Mesendoderm (in vitro differentiated cells): ENCODE measurements at regions not wholly inside any gene's neighbourhood (a gene's known extent, or its start where the extent isn't known, plus 50 kb on each side); places are given as distances from the start of the nearest gene placed in this dataset.

Experiments used
- DNase-seq: peaks from one replicate; pipeline ENCODE4 v3.0.0; 2013
- H2AK5ac ChIP-seq: 2 replicates; pipeline ENCODE4 v1.6.1; 2013; ENCODE audit warnings: low read length, inconsistent platforms
- H2BK120ac ChIP-seq: 2 replicates; pipeline ENCODE4 v1.6.1; 2013; ENCODE audit warnings: low read depth, mild to moderate bottlenecking, low read length, moderate library complexity, mixed read lengths
- H2BK15ac ChIP-seq: replicated peaks from 2 replicates; pipeline ENCODE4 v1.6.1; 2013; ENCODE audit warnings: low read depth, mild to moderate bottlenecking, moderate library complexity
- H2BK5ac ChIP-seq: 2 replicates; pipeline ENCODE4 v1.6.1; 2013; ENCODE audit warnings: low read length, inconsistent platforms
- H3K18ac ChIP-seq: 2 replicates; pipeline ENCODE4 v1.6.1; 2013; ENCODE audit warnings: mild to moderate bottlenecking, low read length, mixed read lengths
- H3K23ac ChIP-seq: one replicate; pipeline ENCODE4 v1.6.1; 2013; ENCODE audit warnings: low read length
- H3K27ac ChIP-seq: 2 replicates; pipeline ENCODE4 v1.5.1; 2013; ENCODE audit warnings: low read depth, mild to moderate bottlenecking, inconsistent platforms, low read length, moderate library complexity
- H3K27me3 ChIP-seq: 2 replicates; pipeline ENCODE4 v1.6.1; 2013; ENCODE audit warnings: low read length, control low read depth, mild to moderate bottlenecking, inconsistent platforms; ENCODE audit not compliant: insufficient read depth, poor library complexity
- H3K36me3 ChIP-seq: 2 replicates; pipeline ENCODE4 v1.6.1; 2013; ENCODE audit warnings: low read length, inconsistent platforms; ENCODE audit not compliant: control insufficient read depth, insufficient read depth
- H3K4ac ChIP-seq: one replicate; pipeline ENCODE4 v1.6.1; 2013; ENCODE audit warnings: low read depth, mild to moderate bottlenecking, low read length, moderate library complexity
- H3K4me1 ChIP-seq: 2 replicates; pipeline ENCODE4 v1.6.1; 2013; ENCODE audit warnings: low read depth, low read length, inconsistent platforms; ENCODE audit not compliant: control insufficient read depth
- H3K4me2 ChIP-seq: 2 replicates; pipeline ENCODE4 v1.6.1; 2013; ENCODE audit warnings: low read length
- H3K4me3 ChIP-seq: 2 replicates; pipeline ENCODE4 v1.5.1; 2013; ENCODE audit warnings: mild to moderate bottlenecking, low read length
- H3K56ac ChIP-seq: one replicate; pipeline ENCODE4 v1.6.1; 2013; ENCODE audit warnings: low read length
- H3K79me1 ChIP-seq: 2 replicates; pipeline ENCODE4 v1.6.1; 2013; ENCODE audit warnings: low read length, inconsistent platforms
- H3K79me2 ChIP-seq: 2 replicates; pipeline ENCODE4 v1.6.1; 2013; ENCODE audit warnings: mild to moderate bottlenecking, low read length; ENCODE audit not compliant: control insufficient read depth, insufficient read depth
- H3K9ac ChIP-seq: 2 replicates; pipeline ENCODE4 v1.6.1; 2013; ENCODE audit warnings: low read length, inconsistent platforms
- H4K5ac ChIP-seq: one replicate; pipeline ENCODE4 v1.6.1; 2013; ENCODE audit warnings: low read length
- H4K8ac ChIP-seq: one replicate; pipeline ENCODE4 v1.6.1; 2013; ENCODE audit warnings: low read depth, mild to moderate bottlenecking, control low read depth, low read length, moderate library complexity
- WGBS: extraction: QIAGEN DNeasy Blood & Tissue Kit; methylation state at CpG from one replicate; pipeline ENCODE4 v1.1.7; 2013; ENCODE audit warnings: low lambda C conversion rate, missing lambda C conversion rate; ENCODE audit not compliant: insufficient coverage; ENCODE audit errors: extremely low coverage; 5-methylcytosine and 5-hydroxymethylcytosine counted together

- no peak overlapping the region for H3K56ac ChIP-seq
- no peak overlapping the region for H4K8ac ChIP-seq
- no peak overlapping the region for H2BK15ac ChIP-seq
- no peak overlapping the region for H3K23ac ChIP-seq
- no peaks in the 10 kb centered on the region for H3K4me1 ChIP-seq
- H2BK120ac ChIP-seq = no peak overlapping the region
- no peak overlapping the region for H2AK5ac ChIP-seq
- H3K79me2 ChIP-seq = no peaks in the 10 kb centered on the region
- H3K36me3 ChIP-seq = no peaks in the 10 kb centered on the region
- H3K4ac ChIP-seq = no peak overlapping the region
- H4K5ac ChIP-seq = no peak overlapping the region
- no peak overlapping the region for H2BK5ac ChIP-seq
- H3K79me1 ChIP-seq = no peaks in the 10 kb centered on the region
- H3K9ac ChIP-seq = no peak overlapping the region
- H3K4me3 ChIP-seq = no peak overlapping the region
- DNase-seq = no peak
- no peak overlapping the region for H3K18ac ChIP-seq
- H3K27ac ChIP-seq = no peak overlapping the region
- no peak overlapping the region for H3K4me2 ChIP-seq
- H3K27me3 ChIP-seq = no peaks in the 10 kb centered on the region
Observed at GRCh38 chr1:224523676-224524075, 89.1 kb upstream of the WDR26 start.

- H3K23ac ChIP-seq = no peak overlapping the region
- no peak for DNase-seq
- no peak overlapping the region for H3K4me2 ChIP-seq
- no peak overlapping the region for H3K56ac ChIP-seq
- no peak overlapping the region for H3K4ac ChIP-seq
- H2BK5ac ChIP-seq = no peak overlapping the region
- H3K36me3 ChIP-seq = no peaks in the 10 kb centered on the region
- no peak overlapping the region for H2AK5ac ChIP-seq
- H2BK120ac ChIP-seq = no peak overlapping the region
- H2BK15ac ChIP-seq = no peak overlapping the region
- no peaks in the 10 kb centered on the region for H3K79me2 ChIP-seq
- H3K9ac ChIP-seq = no peak overlapping the region
- no peak overlapping the region for H3K18ac ChIP-seq
- no peaks in the 10 kb centered on the region for H3K79me1 ChIP-seq
- H3K27me3 ChIP-seq = no peaks in the 10 kb centered on the region
- H3K4me1 ChIP-seq = no peaks in the 10 kb centered on the region
- H4K5ac ChIP-seq = no peak overlapping the region
- H3K27ac ChIP-seq = no peak overlapping the region
- no peak overlapping the region for H4K8ac ChIP-seq
- no CpG with 5 or more reads among the region's 4 CpGs for WGBS
- H3K4me3 ChIP-seq = no peak overlapping the region
Observed at GRCh38 chr1:224524679-224525078, 90.1 kb upstream of the WDR26 start.

DNA sequence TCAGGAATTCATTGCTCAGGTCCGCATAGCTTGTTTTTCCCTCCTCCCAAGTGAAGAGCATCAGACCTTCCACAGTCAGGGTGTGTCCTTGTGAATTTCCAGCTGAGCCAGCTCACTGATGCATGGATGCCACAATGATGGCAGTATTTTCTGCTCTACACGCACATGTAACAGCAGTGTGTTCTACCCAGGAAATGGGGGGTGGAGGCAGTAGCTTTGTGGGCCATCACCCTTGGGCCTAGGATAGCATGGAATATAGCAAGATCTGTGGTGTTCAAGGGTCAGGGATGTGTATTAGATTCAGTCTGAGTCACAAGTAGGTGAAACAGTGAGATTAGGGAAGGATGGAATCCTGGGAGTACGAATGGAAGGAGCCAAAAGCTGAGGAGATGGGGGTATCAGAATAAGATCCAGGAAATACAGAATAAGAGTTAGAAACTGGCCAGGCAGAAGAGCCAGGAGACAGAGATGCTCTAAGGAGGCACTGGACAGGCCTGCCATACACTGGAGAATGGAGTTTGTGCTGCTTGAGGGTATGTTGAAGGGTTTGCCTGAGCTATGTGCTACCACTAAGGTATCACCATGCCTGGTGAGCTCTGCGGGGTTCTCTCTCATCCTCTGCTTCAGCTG, 90.6 kb upstream of the CNIH3 start:
- no peak overlapping the region for H3K18ac ChIP-seq
- no peak overlapping the region for H2BK5ac ChIP-seq
- H4K5ac ChIP-seq = no peak overlapping the region
- H3K27ac ChIP-seq = no peak overlapping the region
- H3K23ac ChIP-seq = no peak overlapping the region
- no peak overlapping the region for H3K4me3 ChIP-seq
- H4K8ac ChIP-seq = no peak overlapping the region
- H2BK120ac ChIP-seq = no peak overlapping the region
- no peak overlapping the region for H2BK15ac ChIP-seq
- no peaks in the 10 kb centered on the region for H3K79me1 ChIP-seq
- no peak overlapping the region for H3K56ac ChIP-seq
- no peaks in the 10 kb centered on the region for H3K4me1 ChIP-seq
- no peak overlapping the region for H3K4me2 ChIP-seq
- no peaks in the 10 kb centered on the region for H3K27me3 ChIP-seq
- no peak overlapping the region for H3K4ac ChIP-seq
- H3K9ac ChIP-seq = no peak overlapping the region
- DNase-seq = no peak
- no peak overlapping the region for H2AK5ac ChIP-seq
- WGBS = no CpG with 5 or more reads among the region's 4 CpGs
- H3K36me3 ChIP-seq = no peaks in the 10 kb centered on the region
- no peaks in the 10 kb centered on the region for H3K79me2 ChIP-seq

DNA sequence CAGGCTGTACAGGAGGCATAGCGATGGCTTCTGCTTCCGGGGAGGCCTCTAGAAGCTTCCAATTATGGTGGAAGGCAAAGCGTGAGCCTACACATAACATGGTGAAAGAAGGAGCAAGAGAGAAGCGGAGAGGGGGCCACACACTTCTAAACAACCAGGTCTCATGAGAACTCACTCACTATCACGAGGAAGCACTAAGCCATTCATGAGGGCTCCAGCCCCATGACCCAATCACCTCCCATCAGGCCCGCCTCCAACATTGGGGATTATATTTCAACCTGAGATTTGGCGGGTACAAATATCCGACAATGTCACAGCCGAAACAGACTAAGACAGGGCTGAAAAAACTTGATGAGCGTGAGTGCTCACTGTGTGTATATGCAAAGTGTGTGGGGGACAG, 89.3 kb upstream of the CNIH3 start:
- Histone ChIP-seq H3K4me1 (no peaks in the 10 kb centered on the region), H3K27ac (no peak overlapping the region), H3K79me2 (no peaks in the 10 kb centered on the region), H3K36me3 (no peaks in the 10 kb centered on the region), H3K56ac (no peak overlapping the region), H2BK15ac (no peak overlapping the region), H3K4ac (no peak overlapping the region), H3K9ac (no peak overlapping the region), H4K5ac (no peak overlapping the region), H3K27me3 (no peaks in the 10 kb centered on the region), H3K18ac (no peak overlapping the region), H3K79me1 (no peaks in the 10 kb centered on the region), H2AK5ac (no peak overlapping the region), H3K4me2 (no peak overlapping the region), H3K23ac (no peak overlapping the region), H2BK5ac (no peak overlapping the region), H4K8ac (no peak overlapping the region), H2BK120ac (no peak overlapping the region), H3K4me3 (no peak overlapping the region)
- no peak for DNase-seq
- no CpG with 5 or more reads among the region's 10 CpGs for WGBS

DNA sequence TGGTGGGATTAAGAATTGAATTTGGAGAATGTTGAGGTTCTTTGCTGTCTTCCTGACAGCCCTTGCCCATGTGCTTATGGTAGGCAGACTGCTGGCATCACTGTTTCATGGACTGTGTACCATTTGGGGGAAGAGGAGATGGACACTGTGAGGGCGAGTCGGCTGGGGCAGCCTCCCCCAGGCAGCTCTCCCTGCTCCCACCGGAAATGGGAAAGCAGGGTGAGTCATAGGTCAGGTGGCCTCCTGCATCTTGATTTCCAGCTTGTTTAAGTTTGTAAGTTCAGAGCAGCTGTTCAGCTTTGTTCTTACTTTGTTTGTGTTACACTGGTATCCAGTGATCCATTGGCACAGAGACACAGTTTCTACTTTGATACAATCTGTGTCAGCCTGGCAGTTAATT, 87.2 kb upstream of the CNIH3 start:
- Histone ChIP-seq H3K79me1 (no peaks in the 10 kb centered on the region), H4K8ac (no peak overlapping the region), H3K4me3 (no peak overlapping the region), H3K27me3 (no peaks in the 10 kb centered on the region), H3K4me1 (no peaks in the 10 kb centered on the region), H3K23ac (no peak overlapping the region), H2AK5ac (no peak overlapping the region), H3K79me2 (no peaks in the 10 kb centered on the region), H3K27ac (no peak overlapping the region), H3K56ac (no peak overlapping the region), H3K18ac (no peak overlapping the region), H2BK15ac (no peak overlapping the region), H2BK120ac (no peak overlapping the region), H3K4me2 (no peak overlapping the region), H2BK5ac (no peak overlapping the region), H4K5ac (no peak overlapping the region), H3K9ac (no peak overlapping the region), H3K36me3 (no peaks in the 10 kb centered on the region), H3K4ac (no peak overlapping the region)
- WGBS = no CpG with 5 or more reads among the region's 3 CpGs
- DNase-seq = peak; percentile 55

DNA sequence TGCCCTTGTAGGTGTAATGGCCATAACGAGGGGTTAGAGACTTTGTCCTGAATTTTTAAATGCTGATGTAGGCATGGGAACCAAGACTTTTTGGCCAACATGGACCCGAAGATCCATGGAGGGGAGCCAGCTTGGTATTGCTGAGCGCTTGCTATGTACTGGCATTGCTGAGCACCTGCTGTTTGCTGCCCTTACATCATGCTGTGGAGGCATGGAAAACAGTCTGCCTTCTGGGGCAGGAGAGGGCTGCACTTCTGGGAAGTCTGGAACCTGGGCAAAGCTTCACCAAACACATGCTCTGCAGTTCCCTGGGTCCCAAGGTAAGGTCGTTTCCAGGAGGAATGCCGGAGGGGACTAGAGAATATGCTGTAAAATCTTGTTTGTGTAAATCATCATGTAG, 86.3 kb upstream of the CNIH3 start:
- no peak for DNase-seq
- Histone ChIP-seq H2AK5ac (no peak overlapping the region), H3K27me3 (no peaks in the 10 kb centered on the region), H2BK120ac (no peak overlapping the region), H3K4me2 (no peak overlapping the region), H4K8ac (no peak overlapping the region), H3K56ac (no peak overlapping the region), H2BK5ac (no peak overlapping the region), H3K4me1 (no peaks in the 10 kb centered on the region), H4K5ac (no peak overlapping the region), H3K4ac (no peak overlapping the region), H3K23ac (no peak overlapping the region), H2BK15ac (no peak overlapping the region), H3K36me3 (no peaks in the 10 kb centered on the region), H3K79me2 (no peaks in the 10 kb centered on the region), H3K4me3 (no peak overlapping the region), H3K9ac (no peak overlapping the region), H3K27ac (no peak overlapping the region), H3K79me1 (no peaks in the 10 kb centered on the region), H3K18ac (no peak overlapping the region)
- no CpG with 5 or more reads among the region's 5 CpGs for whole genome bisulfite sequencing
